B cell (primary cell): ENCODE measurements at regions not wholly inside any gene's neighbourhood (a gene's known extent, or its start where the extent isn't known, plus 50 kb on each side); places are given as distances from the start of the nearest gene placed in this dataset.

ENCODE experiments used
- ATAC-seq: fragments of 200-7000 bp; cut with Tn5 transposase; one replicate; pipeline ENCODE4 v1.10.0; 2021; ENCODE audit warnings: low read depth, mild to moderate bottlenecking, moderate number of reproducible peaks, moderate library complexity
- CTCF ChIA-PET: fragments of 350-600 bp; sonication (Branson Sonifier 250); formaldehyde crosslinking; loops from one replicate; lab custom pipeline; 2021; ENCODE audit warnings: antibody characterized with exemption, inconsistent platforms; lab: Charles Lee
- POLR2A ChIA-PET: fragments of 350-600 bp; sonication (Branson Sonifier 250); formaldehyde crosslinking; loops from one replicate; lab custom pipeline; 2021; ENCODE audit warnings: antibody characterized with exemption; lab: Charles Lee
- DNase-seq: peaks from one replicate; pipeline ENCODE4 v3.0.0; 2013
- H2AFZ ChIP-seq: 2 replicates; pipeline ENCODE4 v1.6.1; 2012; ENCODE audit warnings: mild to moderate bottlenecking, low read depth, low read length; ENCODE audit not compliant: insufficient read depth, poor library complexity, severe bottlenecking
- H3K27ac ChIP-seq, 2 donors: 1 replicate in 1 of 2; 2 replicates in 1 of 2; pipeline ENCODE4 v1.5.1; 2012 to 2013; ENCODE audit warnings: low read length in 2 of 2, mild to moderate bottlenecking in 2 of 2, moderate library complexity in 1 of 2
- H3K27me3 ChIP-seq, 4 experiments: fragments of 200-600 bp in 1 of 4; sonication (generic) in 1 of 4; replicated peaks in 1 of 4; 1 replicate in 2 of 4; 2 replicates in 2 of 4; pipeline versions ENCODE4 v1.6.1 to v1.7.0; 2013 to 2016; ENCODE audit warnings: low read length in 3 of 4, mild to moderate bottlenecking in 2 of 4, mixed read lengths in 1 of 4, moderate library complexity in 1 of 4; ENCODE audit not compliant: insufficient read depth in 4 of 4, control insufficient read depth in 3 of 4; ENCODE audit errors: control extremely low read depth in 1 of 4
- H3K36me3 ChIP-seq, 2 experiments: replicated peaks in 1 of 2; 1 replicate in 1 of 2; 2 replicates in 1 of 2; pipeline versions ENCODE4 v1.6.1 to v1.7.1; 2013; ENCODE audit warnings: low read length in 1 of 2; ENCODE audit not compliant: insufficient read depth in 2 of 2, control insufficient read depth in 1 of 2; ENCODE audit errors: control extremely low read depth in 1 of 2, extremely low read depth in 1 of 2
- H3K4me1 ChIP-seq, 2 donors: fragments of 200-600 bp in 1 of 2; sonication (generic) in 1 of 2; 1 replicate in 1 of 2; 2 replicates in 1 of 2; pipeline versions ENCODE4 v1.5.1 to v1.6.1; 2013 to 2017; ENCODE audit warnings: low read length in 2 of 2; ENCODE audit not compliant: control insufficient read depth in 2 of 2, insufficient read depth in 2 of 2
- H3K4me2 ChIP-seq: replicated peaks from 2 replicates; pipeline ENCODE3; 2012; ENCODE audit warnings: mild to moderate bottlenecking, low read depth, low read length; ENCODE audit not compliant: poor library complexity, severe bottlenecking
- H3K4me3 ChIP-seq, 5 experiments: fragments of 200-600 bp in 1 of 5; sonication (generic) in 1 of 5; 1 replicate in 3 of 5; 2 replicates in 2 of 5; pipeline versions ENCODE4 v1.5.1 to v1.7.0; 2011 to 2016; ENCODE audit warnings: low read length in 4 of 5, mild to moderate bottlenecking in 4 of 5, low read depth in 2 of 5, control low read depth in 1 of 5, moderate library complexity in 1 of 5; ENCODE audit not compliant: insufficient read depth in 1 of 5; ENCODE audit errors: control extremely low read depth in 1 of 5, extremely low read depth in 1 of 5
- H3K79me2 ChIP-seq: fragments of 200-600 bp; sonication (generic); one replicate; pipeline ENCODE4 v1.6.0; 2016; ENCODE audit warnings: low read length; ENCODE audit not compliant: control insufficient read depth, insufficient read depth
- H3K9ac ChIP-seq: fragments of 200-600 bp; sonication (generic); 2 replicates; pipeline ENCODE4 v1.6.1; 2017; ENCODE audit warnings: mild to moderate bottlenecking, low read length, moderate library complexity
- H3K9me3 ChIP-seq, 3 donors: one replicate each; pipeline versions ENCODE4 v1.6.1 to v1.7.1; 2013; ENCODE audit warnings: low read length in 2 of 3; ENCODE audit not compliant: control insufficient read depth in 2 of 3, insufficient read depth in 1 of 3; ENCODE audit errors: control extremely low read depth in 1 of 3
- H4K20me1 ChIP-seq: 2 replicates; pipeline ENCODE4 v1.6.0; 2012; ENCODE audit warnings: mild to moderate bottlenecking, low read length; ENCODE audit not compliant: insufficient read depth, control insufficient read depth, poor library complexity, severe bottlenecking
- H3K27ac Mint-ChIP-seq: one replicate; pipeline ENCODE4 v1.8.0; 2021; ENCODE audit warnings: mixed read lengths
- H3K27me3 Mint-ChIP-seq: one replicate; pipeline ENCODE4 v1.8.0; 2021; ENCODE audit warnings: mixed read lengths
- H3K4me1 Mint-ChIP-seq: one replicate; pipeline ENCODE4 v1.8.0; 2021; ENCODE audit warnings: mixed read lengths
- H3K4me3 Mint-ChIP-seq: one replicate; pipeline ENCODE4 v1.8.0; 2021; ENCODE audit warnings: mixed read lengths
- H3K9me3 Mint-ChIP-seq: one replicate; pipeline ENCODE4 v1.8.0; 2022; ENCODE audit warnings: mixed read lengths; ENCODE audit not compliant: insufficient read depth
- CTCF ChIP-seq: fragments of 200-600 bp; IDR thresholded peaks from one replicate; pipeline ENCODE4 v1.8.0; 2022; ENCODE audit warnings: antibody characterized with exemption, mild to moderate bottlenecking
- EZH2 ChIP-seq: IDR thresholded peaks from 2 replicates; pipeline ENCODE4 v1.6.1; 2012; ENCODE audit warnings: borderline replicate concordance, low read depth, mild to moderate bottlenecking, moderate library complexity, low read length; ENCODE audit not compliant: insufficient read depth, poor library complexity, severe bottlenecking
- WGBS: methylation state at CpG from one replicate; pipeline ENCODE4 v1.1.5; 2013; ENCODE audit warnings: missing lambda C conversion rate; ENCODE audit not compliant: insufficient coverage; 5-methylcytosine and 5-hydroxymethylcytosine counted together
- intact Hi-C: fragments of 100-400 bp; cut with micrococcal nuclease; formaldehyde crosslinking; loops from one replicate; pipeline ENCODE4 v1.10.0; 2022

GRCh38 chr17:79144133-79144532 lies 69.5 kb downstream of the ENGASE start:
- TF ChIP-seq EZH2, result no peak
- H3K36me3 ChIP-seq, result no peaks in the 10 kb centered on the region
- Mint-ChIP-seq H3K4me1 (no peaks in the 10 kb centered on the region), H3K4me3 (no peak overlapping the region), H3K27ac (no peak overlapping the region), H3K27me3 (no peaks in the 10 kb centered on the region), H3K9me3 (no peaks in the 10 kb centered on the region)
- H4K20me1 ChIP-seq, result no peaks in the 10 kb centered on the region
- no peak overlapping the region for H3K27ac ChIP-seq
- no peaks in the 10 kb centered on the region for H3K4me1 ChIP-seq
- H3K9ac ChIP-seq, result no peak overlapping the region
- ChIA-PET CTCF (no interaction called here), POLR2A (no interaction called here)
- intact Hi-C loops, result no loop called here
- no peak overlapping the region for H3K4me2 ChIP-seq
- DNase-seq (no peak), ATAC-seq (no peak)
- no peak overlapping the region for H2AFZ ChIP-seq
- H3K9me3 ChIP-seq, result peaks cover 0 to 3% (median 0%) of the 10 kb centered on the region in 3 donors
- H3K27me3 ChIP-seq, result peaks cover 0 to 2% (median 0%) of the 10 kb centered on the region in 4 experiments
- WGBS, result 80% methylated on average over 10 of the region's 12 CpGs
- no peak overlapping the region for H3K4me3 ChIP-seq
- no peaks in the 10 kb centered on the region for H3K79me2 ChIP-seq

- TF ChIP-seq CTCF (no peak), EZH2 (no peak)
- no peak for ATAC-seq
- H3K4me1 Mint-ChIP-seq, result no peaks in the 10 kb centered on the region
These were observed 67.8 kb downstream of the ENGASE start for GRCh38 chr17:79142375-79142774.

More at GRCh38 chr17:79142375-79142774, 67.8 kb downstream of the ENGASE start:
- intact Hi-C loops, result no loop called here
- no peak overlapping the region for H2AFZ ChIP-seq
- H3K4me3 ChIP-seq, result no peak overlapping the region
- H4K20me1 ChIP-seq, result no peaks in the 10 kb centered on the region
- H3K27me3 ChIP-seq, result peaks cover 0 to 2% (median 0%) of the 10 kb centered on the region in 4 experiments
- ChIA-PET CTCF (no interaction called here), POLR2A (no interaction called here)
- no peaks in the 10 kb centered on the region for H3K79me2 ChIP-seq
- H3K27me3 Mint-ChIP-seq, result no peaks in the 10 kb centered on the region
- no peak overlapping the region for H3K4me2 ChIP-seq
- no peaks in the 10 kb centered on the region for H3K4me1 ChIP-seq
- WGBS, result 73% methylated on average over 13 of the region's 13 CpGs
- no peak overlapping the region for H3K27ac Mint-ChIP-seq
- H3K9me3 ChIP-seq, result peaks cover 0 to 17% (median 0%) of the 10 kb centered on the region in 3 donors
- H3K27ac ChIP-seq, result no peak overlapping the region
- no peaks in the 10 kb centered on the region for H3K9me3 Mint-ChIP-seq
- no peak overlapping the region for H3K4me3 Mint-ChIP-seq
- no peak overlapping the region for H3K9ac ChIP-seq
- DNase-seq, result no peak
- H3K36me3 ChIP-seq, result no peaks in the 10 kb centered on the region
